ENCODE measurements at regions not wholly inside any gene's neighbourhood (a gene's known extent, or its start where the extent isn't known, plus 50 kb on each side); places are given as distances from the start of the nearest gene placed in this dataset.
A peak's percentile ranks its signal among the peaks of the same experiment; 100 is the strongest.

GRCh38 chr3:72088486-72089025 lies 303.6 kb upstream of the PROK2 start:
- ATAC-seq (replicated peaks in 1 of 2) (no peak), DNase-seq (no peak)
- Mint-ChIP-seq H3K4me3 (no peak overlapping the region), H3K27ac (no peak overlapping the region), H3K4me1 (ENCODE audit: low read depth) (peaks cover 8% of the 10 kb centered on the region), H3K9me3 (no peaks in the 10 kb centered on the region), H3K27me3 (ENCODE audit: low read depth) (peaks cover 10% of the 10 kb centered on the region), H3K36me3 (ENCODE audit: insufficient read depth in 2 of 2) (peaks cover 0 to 1% of the 10 kb centered on the region in 2 donors)

DNA sequence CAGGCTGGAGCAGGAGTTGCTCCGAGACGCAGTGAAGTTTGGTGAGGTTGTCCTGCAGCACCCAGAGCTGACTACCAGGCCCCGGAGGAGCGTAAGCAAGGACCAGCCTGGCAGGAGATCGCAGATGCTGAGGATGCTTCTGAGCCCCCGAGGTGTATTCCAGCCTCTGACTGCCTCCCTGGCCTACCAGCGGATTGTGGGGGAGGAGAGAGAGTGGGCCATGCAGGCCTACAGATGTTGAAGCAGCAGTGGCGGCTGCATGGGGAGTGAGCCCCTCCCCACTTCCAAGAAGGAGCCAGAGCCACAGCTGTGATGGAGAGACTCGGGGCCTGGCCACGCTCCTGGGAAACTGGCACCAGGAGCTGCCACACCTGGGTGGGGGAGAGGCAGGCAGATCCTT lies 302.5 kb upstream of the PROK2 start:
- Mint-ChIP-seq H3K4me1 (ENCODE audit: low read depth) (peaks cover 19% of the 10 kb centered on the region), H3K4me3 (no peak overlapping the region), H3K36me3 (ENCODE audit: insufficient read depth in 2 of 2) (peaks cover 0 to 3% of the 10 kb centered on the region in 2 donors), H3K9me3 (no peaks in the 10 kb centered on the region), H3K27me3 (ENCODE audit: low read depth) (peaks cover 10% of the 10 kb centered on the region), H3K27ac (no peak overlapping the region)
- DNase-seq, result no peak
- no peak for ATAC-seq (replicated peaks in 1 of 2)

- H3K9me3 Mint-ChIP-seq, result no peaks in the 10 kb centered on the region
- no peak overlapping the region for H3K4me3 Mint-ChIP-seq
- H3K27me3 Mint-ChIP-seq (ENCODE audit: low read depth), result peaks cover 10% of the 10 kb centered on the region
- H3K36me3 Mint-ChIP-seq (ENCODE audit: insufficient read depth in 2 of 2), result peaks cover 0 to 3% of the 10 kb centered on the region in 2 donors
- no peak overlapping the region for H3K27ac Mint-ChIP-seq
- peaks cover 25% of the 10 kb centered on the region for H3K4me1 Mint-ChIP-seq (ENCODE audit: low read depth)
- no peak for ATAC-seq (replicated peaks in 1 of 2)
- no peak for DNase-seq
Observed at GRCh38 chr3:72086743-72087087, 301.8 kb upstream of the PROK2 start.

GRCh38 chr3:72086042-72086742 lies 301.2 kb upstream of the PROK2 start:
- ATAC-seq (replicated peaks in 1 of 2) (no peak), DNase-seq (no peak)
- Mint-ChIP-seq H3K36me3 (ENCODE audit: insufficient read depth in 2 of 2) (peaks cover 0 to 3% of the 10 kb centered on the region in 2 donors), H3K27me3 (ENCODE audit: low read depth) (peaks cover 10% of the 10 kb centered on the region), H3K27ac (no peak overlapping the region), H3K9me3 (no peaks in the 10 kb centered on the region), H3K4me1 (ENCODE audit: low read depth) (peaks cover 25% of the 10 kb centered on the region), H3K4me3 (no peak overlapping the region)

GRCh38 chr3:72085036-72085435 lies 300.1 kb upstream of the PROK2 start:
- Mint-ChIP-seq H3K27me3 (ENCODE audit: low read depth) (peaks cover 2% of the 10 kb centered on the region), H3K9me3 (no peaks in the 10 kb centered on the region), H3K4me3 (no peak overlapping the region), H3K27ac (no peak overlapping the region), H3K4me1 (ENCODE audit: low read depth) (peaks cover 33% of the 10 kb centered on the region), H3K36me3 (ENCODE audit: insufficient read depth in 2 of 2) (peaks cover 0 to 3% of the 10 kb centered on the region in 2 donors)
- ATAC-seq (replicated peaks in 1 of 2) (no peak), DNase-seq (no peak)

GRCh38 chr3:72082776-72083462 lies 298.0 kb upstream of the PROK2 start:
- Mint-ChIP-seq H3K27me3 (ENCODE audit: low read depth) (peaks cover 12% of the 10 kb centered on the region), H3K4me1 (ENCODE audit: low read depth) (peaks cover 53% of the 10 kb centered on the region), H3K36me3 (ENCODE audit: insufficient read depth in 2 of 2) (peaks cover 0 to 3% of the 10 kb centered on the region in 2 donors), H3K4me3 (no peak overlapping the region), H3K9me3 (no peaks in the 10 kb centered on the region), H3K27ac (no peak overlapping the region)
- ATAC-seq (replicated peaks in 1 of 2), result no peak
- no peak for DNase-seq

- H3K4me1 Mint-ChIP-seq (ENCODE audit: low read depth), result peaks cover 60% of the 10 kb centered on the region
- H3K4me3 Mint-ChIP-seq, result no peak overlapping the region
- no peak for ATAC-seq (replicated peaks in 1 of 2)
- H3K27ac Mint-ChIP-seq, result no peak overlapping the region
- no peak for DNase-seq
- H3K36me3 Mint-ChIP-seq (ENCODE audit: insufficient read depth in 2 of 2), result peaks cover 0 to 3% of the 10 kb centered on the region in 2 donors
- no peaks in the 10 kb centered on the region for H3K9me3 Mint-ChIP-seq
- peaks cover 14% of the 10 kb centered on the region for H3K27me3 Mint-ChIP-seq (ENCODE audit: low read depth)
Observed at GRCh38 chr3:72082186-72082715, 297.3 kb upstream of the PROK2 start.

- Mint-ChIP-seq H3K4me1 (ENCODE audit: low read depth) (peaks cover 63% of the 10 kb centered on the region), H3K9me3 (peaks cover 0 to under 1% of the 10 kb centered on the region in 2 donors), H3K27ac (no peak overlapping the region), H3K27me3 (ENCODE audit: low read depth) (peaks cover 14% of the 10 kb centered on the region), H3K36me3 (ENCODE audit: insufficient read depth in 2 of 2) (peaks cover 3 to 5% of the 10 kb centered on the region in 2 donors), H3K4me3 (no peak overlapping the region)
- DNase-seq, result no peak
- no peak for ATAC-seq (replicated peaks in 1 of 2)
Observed at GRCh38 chr3:72081471-72082185, 296.7 kb upstream of the PROK2 start.

DNA sequence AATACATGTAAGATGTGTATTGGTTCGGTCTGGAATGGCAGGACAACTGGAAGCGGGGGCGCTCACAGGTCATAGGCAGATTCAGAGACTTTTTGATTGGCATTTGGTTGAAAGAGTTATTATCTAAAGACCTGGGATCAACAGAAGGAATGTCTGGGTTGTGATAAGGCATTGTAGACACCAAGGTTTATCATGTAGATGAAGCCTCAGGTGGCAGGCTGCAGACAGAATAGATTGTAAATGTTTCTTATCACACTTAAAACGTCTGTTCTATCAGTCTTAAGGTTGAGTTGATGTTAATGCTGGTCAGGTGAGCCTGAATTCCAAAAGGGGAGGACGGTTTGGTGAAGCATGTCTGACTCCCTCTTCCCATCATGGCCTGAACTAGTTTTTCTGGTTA lies 295.9 kb upstream of the PROK2 start:
- peaks cover 5 to 6% of the 10 kb centered on the region in 2 donors for H3K36me3 Mint-ChIP-seq (ENCODE audit: insufficient read depth in 2 of 2)
- peaks cover 14% of the 10 kb centered on the region for H3K27me3 Mint-ChIP-seq (ENCODE audit: low read depth)
- no peak for DNase-seq
- ATAC-seq (replicated peaks in 1 of 2), result no peak
- H3K4me3 Mint-ChIP-seq, result no peak overlapping the region
- no peak overlapping the region for H3K27ac Mint-ChIP-seq
- peaks cover 58% of the 10 kb centered on the region for H3K4me1 Mint-ChIP-seq (ENCODE audit: low read depth)
- H3K9me3 Mint-ChIP-seq, result peaks cover 0 to 2% of the 10 kb centered on the region in 2 donors

GRCh38 chr3:72080095-72080494 lies 295.1 kb upstream of the PROK2 start:
- DNase-seq (no peak), ATAC-seq (replicated peaks in 1 of 2) (no peak)
- peaks cover 5 to 9% of the 10 kb centered on the region in 2 donors for H3K9me3 Mint-ChIP-seq
- H3K27me3 Mint-ChIP-seq (ENCODE audit: low read depth), result peaks cover 14% of the 10 kb centered on the region
- peak overlapping the region in 1 of 2 donors; percentile 20 for H3K4me3 Mint-ChIP-seq
- H3K36me3 Mint-ChIP-seq (ENCODE audit: insufficient read depth in 2 of 2), result peaks cover 9 to 12% of the 10 kb centered on the region in 2 donors
- H3K4me1 Mint-ChIP-seq (ENCODE audit: low read depth), result peaks cover 58% of the 10 kb centered on the region
- H3K27ac Mint-ChIP-seq, result no peak overlapping the region

- ATAC-seq (replicated peaks in 1 of 2) (peak; percentile 15 to 52), DNase-seq (no peak)
- no peak overlapping the region for H3K4me3 Mint-ChIP-seq
- H3K4me1 Mint-ChIP-seq (ENCODE audit: low read depth), result peaks cover 58% of the 10 kb centered on the region
- peaks cover 14% of the 10 kb centered on the region for H3K27me3 Mint-ChIP-seq (ENCODE audit: low read depth)
- H3K9me3 Mint-ChIP-seq, result peaks cover 5 to 11% of the 10 kb centered on the region in 2 donors
- H3K36me3 Mint-ChIP-seq (ENCODE audit: insufficient read depth in 2 of 2), result peaks cover 11 to 15% of the 10 kb centered on the region in 2 donors
- no peak overlapping the region for H3K27ac Mint-ChIP-seq
Observed at GRCh38 chr3:72079369-72079872, 294.5 kb upstream of the PROK2 start.

GRCh38 chr3:72078676-72079368 lies 293.9 kb upstream of the PROK2 start:
- peaks cover 11 to 15% of the 10 kb centered on the region in 2 donors for H3K36me3 Mint-ChIP-seq (ENCODE audit: insufficient read depth in 2 of 2)
- DNase-seq (no peak), ATAC-seq (replicated peaks in 1 of 2) (peak in 1 of 2 donors; percentile 35)
- peaks cover 14% of the 10 kb centered on the region for H3K27me3 Mint-ChIP-seq (ENCODE audit: low read depth)
- H3K27ac Mint-ChIP-seq, result no peak overlapping the region
- no peak overlapping the region for H3K4me3 Mint-ChIP-seq
- H3K9me3 Mint-ChIP-seq, result peaks cover 5 to 11% of the 10 kb centered on the region in 2 donors
- H3K4me1 Mint-ChIP-seq (ENCODE audit: low read depth), result peaks cover 58% of the 10 kb centered on the region
